Hematopoietic multipotent progenitor cell treated with erythropoietin and hydrocortisone succinate and interleukin-3 and kit ligand, for 8 days (in vitro differentiated cells): ENCODE measurements at regions not wholly inside any gene's neighbourhood (a gene's known extent, or its start where the extent isn't known, plus 50 kb on each side); places are given as distances from the start of the nearest gene placed in this dataset.

Source experiments
- DNase-seq: peaks from one replicate; pipeline ENCODE4 v3.0.0-alpha.2; 2015

- no peak for DNase-seq
Observed at GRCh38 chr6:113635222-113635986, 221.7 kb upstream of the MARCKS start.

- no peak for DNase-seq
Observed at GRCh38 chr6:113636357-113636824, 220.8 kb upstream of the MARCKS start.

DNA sequence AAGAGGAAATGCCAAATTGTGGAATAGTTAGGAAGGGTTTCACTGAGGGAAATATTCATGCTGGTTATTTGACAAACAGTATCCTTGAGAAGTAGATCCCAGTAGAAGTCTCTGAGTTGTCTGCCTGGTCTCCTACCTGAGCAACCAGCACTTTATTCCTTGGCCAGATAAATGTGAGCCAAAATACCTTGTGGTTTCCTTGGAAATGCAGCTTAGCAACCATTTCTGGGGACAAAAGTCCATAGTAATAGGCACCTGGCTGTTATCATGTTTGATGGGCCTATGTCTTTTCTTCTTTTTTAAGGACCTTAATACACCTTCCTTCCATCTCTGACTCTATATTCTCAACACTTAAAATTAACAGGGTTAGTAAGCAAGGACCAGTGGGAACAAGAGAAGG, 217.1 kb upstream of the MARCKS start:
- DNase-seq = no peak

DNA sequence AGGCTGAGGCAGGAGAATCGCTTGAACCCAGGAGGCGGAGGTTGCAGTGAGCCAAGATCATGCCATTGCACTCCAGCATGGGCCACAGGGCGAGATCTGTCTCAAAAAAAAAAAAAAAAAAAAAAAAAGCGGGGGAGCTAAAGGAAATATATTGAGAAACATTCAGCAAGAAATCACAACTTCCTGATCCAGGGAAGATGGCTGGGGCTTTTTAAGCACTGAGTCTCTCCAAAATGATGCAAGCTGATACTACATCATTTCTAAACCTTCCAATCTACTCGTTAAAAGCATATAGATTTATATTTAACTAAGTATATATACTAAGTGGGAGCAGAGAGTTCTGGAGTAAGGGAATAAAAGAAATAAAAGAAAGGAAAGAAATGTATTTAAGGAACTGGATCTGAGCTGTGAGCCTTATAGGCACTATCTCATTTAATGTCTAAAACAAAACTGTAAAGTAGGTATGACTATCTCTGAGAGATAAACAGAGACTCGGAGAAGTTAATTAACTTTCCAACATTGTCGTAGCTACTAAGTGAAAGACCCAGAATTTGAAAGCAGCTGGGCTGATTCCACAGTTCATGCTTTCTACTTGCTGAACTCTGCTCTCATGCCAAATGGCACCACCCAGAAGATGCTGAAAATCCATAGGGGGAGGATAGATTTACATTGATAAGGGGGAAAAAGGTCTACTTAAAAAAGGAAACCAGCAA, 215.0 kb upstream of the MARCKS start:
- no peak for DNase-seq

DNA sequence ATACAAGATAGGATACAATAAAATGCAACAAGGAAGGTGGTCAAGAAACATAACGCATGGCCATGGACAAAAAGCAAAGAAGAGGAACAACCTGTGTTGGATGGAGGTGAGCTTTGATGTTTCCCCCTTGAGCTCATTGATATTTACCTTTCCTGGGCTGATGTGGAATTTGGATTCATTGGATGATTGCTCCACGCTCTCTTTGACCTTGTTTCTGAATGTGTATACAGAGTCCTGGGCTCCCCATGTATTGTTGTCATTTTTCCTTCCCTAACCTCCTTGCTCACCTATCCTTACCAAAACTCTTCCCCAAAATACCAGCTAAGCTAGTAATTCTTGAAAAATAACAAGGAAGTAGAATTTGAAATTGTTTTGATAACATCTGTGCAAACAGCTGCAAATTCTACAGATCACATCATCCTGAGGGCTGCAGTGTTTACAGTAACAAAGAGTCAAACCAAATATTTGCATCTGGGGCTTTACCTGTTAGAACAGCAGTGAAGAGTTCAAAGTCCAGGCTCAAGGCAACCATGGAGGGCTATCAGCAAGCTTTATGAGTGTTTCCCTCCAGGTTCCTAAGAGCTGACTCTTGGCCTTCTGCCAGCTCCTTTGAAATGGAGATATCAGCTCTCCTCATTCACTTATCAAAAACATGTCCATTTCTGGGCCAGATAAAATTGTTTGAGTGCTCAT, 214.3 kb upstream of the MARCKS start:
- DNase-seq = peak; percentile 93

- DNase-seq = no peak
Observed at GRCh38 chr6:113643407-113643770, 213.8 kb upstream of the MARCKS start.

DNA sequence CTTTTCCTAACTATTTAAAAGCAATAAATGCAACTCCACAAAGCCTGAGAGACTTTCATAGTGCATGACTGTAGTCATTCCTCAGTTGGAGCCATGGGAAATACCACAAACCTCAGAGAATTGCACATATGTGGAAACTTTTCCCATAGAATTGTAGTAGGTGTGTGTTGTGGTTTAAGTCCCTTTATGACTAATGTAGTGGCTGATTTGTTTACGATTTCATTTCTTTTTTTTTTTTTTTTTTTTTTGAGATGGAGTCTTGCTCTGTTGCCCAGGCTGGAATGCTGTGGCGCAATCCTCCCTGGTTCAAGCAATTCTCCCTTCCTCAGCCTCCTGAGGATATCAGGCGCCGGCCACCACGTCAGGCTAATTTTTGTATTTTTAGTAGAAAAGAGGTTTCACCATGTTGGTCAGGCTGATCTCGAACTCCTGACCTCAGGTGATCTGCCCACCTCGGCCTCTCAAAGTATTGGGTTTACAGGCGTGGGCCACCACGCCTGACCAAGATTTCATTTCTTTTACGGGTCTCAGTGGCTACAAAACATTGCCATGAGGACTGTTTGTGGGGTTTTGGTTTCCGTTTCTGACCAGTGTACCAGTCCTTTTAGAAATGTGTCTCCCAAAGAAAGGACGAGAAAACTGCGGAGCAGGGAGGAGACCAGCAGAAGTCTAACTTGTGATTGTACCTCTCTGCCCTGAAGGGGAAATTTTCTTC, 212.1 kb upstream of the MARCKS start:
- no peak for DNase-seq

DNA sequence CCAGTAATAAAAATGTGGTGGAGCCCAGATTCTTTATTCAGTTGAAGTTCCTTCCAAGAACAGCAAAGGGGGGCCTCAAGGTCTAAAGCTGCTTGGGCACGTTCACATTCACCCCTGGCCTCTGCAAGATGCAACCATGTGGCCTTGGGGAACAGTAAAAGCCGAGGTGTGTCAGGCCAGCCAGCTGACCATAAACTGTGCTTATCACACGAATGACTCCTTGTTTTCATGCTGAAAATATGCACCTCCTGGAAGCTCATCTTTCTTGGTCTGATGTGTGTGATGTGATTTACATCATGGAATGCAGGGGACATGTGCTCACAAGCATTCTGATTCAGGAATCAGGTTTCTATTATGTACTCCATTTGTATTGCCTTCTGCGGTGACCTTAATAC, 211.6 kb upstream of the MARCKS start:
- DNase-seq = no peak

DNA sequence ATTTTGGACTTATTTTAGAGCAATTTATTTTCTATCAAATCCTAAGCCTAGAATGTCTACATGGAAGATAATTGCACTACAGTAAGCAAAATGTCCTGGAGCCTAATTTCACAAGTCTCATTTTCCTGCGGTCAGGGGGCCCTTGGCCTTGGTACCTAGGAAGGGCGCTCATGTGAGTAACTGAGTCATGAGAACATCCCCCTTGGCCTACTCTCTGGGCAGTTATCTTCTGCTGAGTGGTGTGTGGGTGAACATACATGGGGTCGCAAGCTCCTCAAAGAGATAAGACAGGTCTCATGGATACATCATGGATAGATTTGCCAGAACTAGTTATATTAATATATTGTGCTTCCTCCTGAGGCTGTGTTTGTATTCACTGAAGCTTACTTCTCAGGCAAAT, 211.2 kb upstream of the MARCKS start:
- no peak for DNase-seq

DNA sequence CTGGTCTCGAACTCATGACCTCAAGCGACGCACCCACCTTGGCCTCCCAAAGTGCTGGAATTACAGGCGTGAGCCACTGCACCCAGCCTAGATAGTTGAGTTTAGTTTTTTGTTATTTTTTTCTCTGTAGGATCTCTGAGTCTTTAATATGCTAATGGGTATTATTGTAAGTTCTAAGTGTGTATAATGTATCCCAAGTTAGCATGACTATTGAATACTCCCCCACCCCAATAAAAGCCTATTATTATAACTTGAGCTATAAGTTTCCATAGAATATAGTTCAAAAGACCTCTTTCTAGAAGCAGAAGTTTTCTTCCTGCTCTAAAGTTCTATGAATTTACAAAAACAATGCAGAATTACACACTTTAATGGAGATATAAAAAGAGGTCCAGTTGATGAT, 210.4 kb upstream of the MARCKS start:
- no peak for DNase-seq

GRCh38 chr6:113647143-113647889, 209.8 kb upstream of the MARCKS start:
- peak; percentile 9 for DNase-seq

- DNase-seq = no peak
Observed at GRCh38 chr6:113648698-113649097, 208.4 kb upstream of the MARCKS start.

DNA sequence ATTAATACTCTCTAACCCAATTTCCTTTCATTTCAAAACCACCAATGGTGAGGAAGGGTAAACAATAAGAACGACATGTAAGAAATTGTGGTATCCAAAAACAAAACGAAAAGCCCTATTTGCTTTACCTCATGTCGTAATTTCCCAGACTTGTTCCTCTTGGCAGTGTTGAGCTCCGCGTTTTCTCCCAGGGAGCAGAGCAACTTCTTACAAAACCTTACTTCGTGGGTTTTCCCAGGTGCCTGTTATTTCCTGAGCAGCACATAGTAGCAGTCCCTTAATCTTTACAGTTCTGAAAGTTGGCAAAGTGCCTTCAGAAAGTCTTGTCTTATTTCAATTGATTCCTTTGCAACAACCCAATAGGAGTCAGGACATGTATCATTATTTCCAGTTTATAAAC, 207.9 kb upstream of the MARCKS start:
- DNase-seq = no peak

DNA sequence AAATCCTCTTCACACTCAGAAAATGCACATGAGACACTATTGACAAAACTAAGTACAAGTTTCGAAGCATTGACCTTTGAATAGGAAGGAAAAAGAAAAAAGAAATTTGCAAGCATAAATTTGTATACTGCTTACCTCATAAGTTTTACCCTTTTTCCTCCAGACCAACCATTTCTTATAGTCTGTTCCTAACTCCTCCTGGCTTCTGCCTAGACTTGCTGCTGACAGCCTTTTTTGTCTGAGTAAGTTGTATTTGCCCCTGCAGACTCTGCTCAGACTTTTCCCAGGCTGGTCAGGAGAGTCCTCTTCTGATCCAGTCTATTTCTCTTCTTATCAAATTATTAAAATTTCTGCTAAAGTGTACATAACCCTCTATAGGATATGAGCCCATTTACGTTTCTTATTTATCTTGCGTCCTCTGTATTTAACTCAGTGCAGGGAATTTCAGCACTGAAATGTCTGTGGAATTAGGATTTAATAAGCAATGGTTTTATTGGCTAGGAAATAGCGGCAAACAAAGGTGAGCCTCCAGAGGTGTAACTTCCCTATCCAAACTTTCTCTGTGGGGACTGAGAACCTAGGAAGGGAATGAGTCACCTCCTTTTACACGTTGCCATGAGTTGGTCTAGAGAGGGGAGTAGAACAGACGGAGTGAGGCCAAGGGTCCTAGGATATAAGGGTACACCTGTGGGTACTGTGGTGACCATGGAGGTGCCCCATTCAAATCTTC, 207.1 kb upstream of the MARCKS start:
- DNase-seq = no peak

GRCh38 chr6:113650610-113650979, 206.6 kb upstream of the MARCKS start:
- no peak for DNase-seq

GRCh38 chr6:113651120-113651519, 206.0 kb upstream of the MARCKS start:
- DNase-seq = no peak

DNA sequence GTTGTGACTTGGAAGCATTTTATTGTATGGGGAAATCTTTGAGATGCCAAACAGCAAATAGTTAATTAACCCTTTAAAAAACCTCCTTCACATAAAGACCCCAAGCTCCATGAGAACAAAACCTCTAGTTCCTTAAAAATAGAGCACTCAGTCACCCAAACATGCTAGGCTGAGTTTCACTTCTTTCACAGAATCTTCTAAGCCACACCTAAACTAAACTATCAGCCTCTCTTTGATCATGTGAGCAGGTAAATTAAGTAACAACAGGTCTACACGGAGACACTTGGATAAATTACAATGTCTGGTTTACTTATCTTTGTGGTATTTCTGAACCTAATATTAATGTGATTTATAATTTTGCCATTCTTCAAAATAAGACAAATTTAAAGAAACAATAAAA, 205.2 kb upstream of the MARCKS start:
- DNase-seq = no peak

- DNase-seq = no peak
Observed at GRCh38 chr6:113653275-113653674, 203.9 kb upstream of the MARCKS start.

- no peak for DNase-seq
Observed at GRCh38 chr6:113654396-113654795, 202.7 kb upstream of the MARCKS start.

GRCh38 chr6:113655761-113656160, 201.4 kb upstream of the MARCKS start:
- no peak for DNase-seq

DNA sequence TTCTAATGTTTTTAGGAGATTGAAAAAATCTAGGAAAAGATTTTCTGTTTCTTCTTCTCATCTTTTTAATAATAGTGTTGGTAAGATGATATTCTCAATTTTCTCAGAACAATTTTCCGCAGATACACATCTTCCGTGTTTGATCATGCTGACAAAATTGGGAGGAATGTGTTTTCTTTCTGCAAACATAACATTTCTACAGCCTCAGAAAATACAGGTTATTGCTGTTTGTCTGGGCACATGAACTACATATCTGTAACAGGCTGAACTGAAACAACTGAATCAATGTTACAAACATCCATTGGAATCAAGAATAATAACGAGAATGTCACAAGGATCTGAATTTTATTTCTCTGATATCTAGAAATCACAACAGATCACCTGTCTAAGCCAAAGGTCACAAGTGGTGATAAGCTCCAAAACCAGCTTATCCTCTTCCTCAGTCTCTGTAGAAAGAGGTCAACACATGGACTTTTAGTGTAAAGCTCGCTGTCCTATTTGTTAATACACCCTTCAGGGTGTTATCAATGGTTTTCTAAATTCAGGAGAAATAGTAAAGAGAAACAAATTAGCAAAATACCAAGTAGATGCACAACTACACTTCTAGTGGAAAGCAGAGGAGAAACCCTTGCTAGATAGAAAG, 197.3 kb upstream of the MARCKS start:
- no peak for DNase-seq
